ENCODE measurements at regions not wholly inside any gene's neighbourhood (a gene's known extent, or its start where the extent isn't known, plus 50 kb on each side); places are given as distances from the start of the nearest gene placed in this dataset.

- Histone ChIP-seq H3K9me2 (replicated peaks; ENCODE audit: low read length) (no peaks in the 10 kb centered on the region), H3K9me3 (ENCODE audit: low read length) (no peaks in the 10 kb centered on the region), H3K36me3 (ENCODE audit: low read depth, low read length) (no peaks in the 10 kb centered on the region), H3K4me2 (ENCODE audit: low read length) (no peak overlapping the region), H3F3A (ENCODE audit: low read length, unreplicated experiment) (no peaks in the 10 kb centered on the region), H4K20me1 (ENCODE audit: low read length) (no peaks in the 10 kb centered on the region), H3K9ac (ENCODE audit: low read length) (no peak overlapping the region), H3K4me1 (ENCODE audit: insufficient read depth, low read length) (no peaks in the 10 kb centered on the region), H3K27ac (ENCODE audit: low read length) (no peak overlapping the region), H3K79me2 (ENCODE audit: low read length) (no peaks in the 10 kb centered on the region), H2AFZ (ENCODE audit: low read length) (no peak overlapping the region), H3K4me3 (ENCODE audit: low read length) (no peak overlapping the region), H3K27me3 (ENCODE audit: low read length) (no peaks in the 10 kb centered on the region)
- DNase-seq (no peak), ATAC-seq (no peak)
- no TSS peak for BruUV-seq (replicated peaks)
- CTCF ChIA-PET: no interaction called here
- intact Hi-C loops (cut with micrococcal nuclease): no loop called here
- POLR2A ChIA-PET (ENCODE audit: unreplicated experiment): no interaction called here
- TF ChIP-seq CTCF (conservative IDR thresholded peaks at IDR 0.05; ENCODE audit: low read depth, low read length) (no peak), EZH2phosphoT487 (IDR thresholded peaks at IDR 0.05; ENCODE audit: borderline replicate concordance, low read length) (no peak), EZH2 (IDR thresholded peaks at IDR 0.05; ENCODE audit: low read length, unreplicated experiment) (no peak)
These were observed 93.0 kb upstream of the LDB2 start for GRCh38 chr4:16991450-16991849.

GRCh38 chr4:16989371-16989770 is 90.9 kb upstream of the LDB2 start:
- BruUV-seq (replicated peaks): no TSS peak
- Histone ChIP-seq H3K36me3 (ENCODE audit: low read depth, low read length) (no peaks in the 10 kb centered on the region), H3K9ac (ENCODE audit: low read length) (no peak overlapping the region), H2AFZ (ENCODE audit: low read length) (no peak overlapping the region), H3K79me2 (ENCODE audit: low read length) (no peaks in the 10 kb centered on the region), H4K20me1 (ENCODE audit: low read length) (no peaks in the 10 kb centered on the region), H3K27ac (ENCODE audit: low read length) (no peak overlapping the region), H3K4me3 (ENCODE audit: low read length) (no peak overlapping the region), H3K9me2 (replicated peaks; ENCODE audit: low read length) (no peaks in the 10 kb centered on the region), H3K9me3 (ENCODE audit: low read length) (no peaks in the 10 kb centered on the region), H3K4me1 (ENCODE audit: insufficient read depth, low read length) (no peaks in the 10 kb centered on the region), H3K4me2 (ENCODE audit: low read length) (no peak overlapping the region), H3F3A (ENCODE audit: low read length, unreplicated experiment) (no peaks in the 10 kb centered on the region), H3K27me3 (ENCODE audit: low read length) (no peaks in the 10 kb centered on the region)
- TF ChIP-seq CTCF (conservative IDR thresholded peaks at IDR 0.05; ENCODE audit: low read depth, low read length): no peak
- ATAC-seq (no peak), DNase-seq (no peak)
- intact Hi-C loops (cut with micrococcal nuclease): no loop called here
- POLR2A ChIA-PET (ENCODE audit: unreplicated experiment): no interaction called here
- CTCF ChIA-PET: no interaction called here

GRCh38 chr4:16988814-16989213 is 90.4 kb upstream of the LDB2 start:
- no peak overlapping the region for H3K4me3 ChIP-seq (ENCODE audit: low read length)
- no peak for ATAC-seq
- H3K79me2 ChIP-seq (ENCODE audit: low read length): no peaks in the 10 kb centered on the region
- H3K27me3 ChIP-seq (ENCODE audit: low read length): no peaks in the 10 kb centered on the region
- no peak overlapping the region for H3K4me2 ChIP-seq (ENCODE audit: low read length)
- no peaks in the 10 kb centered on the region for H3K9me2 ChIP-seq (replicated peaks; ENCODE audit: low read length)
- DNase-seq: no peak
- no peak overlapping the region for H3K27ac ChIP-seq (ENCODE audit: low read length)
- no peaks in the 10 kb centered on the region for H3K9me3 ChIP-seq (ENCODE audit: low read length)
- no peak overlapping the region for H2AFZ ChIP-seq (ENCODE audit: low read length)
- POLR2A ChIA-PET (ENCODE audit: unreplicated experiment): no interaction called here
- intact Hi-C loops (cut with micrococcal nuclease): no loop called here
- no peaks in the 10 kb centered on the region for H3K36me3 ChIP-seq (ENCODE audit: low read depth, low read length)
- H3K9ac ChIP-seq (ENCODE audit: low read length): no peak overlapping the region
- H3K4me1 ChIP-seq (ENCODE audit: insufficient read depth, low read length): no peaks in the 10 kb centered on the region
- no peak for TF ChIP-seq CTCF (conservative IDR thresholded peaks at IDR 0.05; ENCODE audit: low read depth, low read length)
- TF ChIP-seq EZH2 (IDR thresholded peaks at IDR 0.05; ENCODE audit: low read length, unreplicated experiment): no peak
- TF ChIP-seq EZH2phosphoT487 (IDR thresholded peaks at IDR 0.05; ENCODE audit: borderline replicate concordance, low read length): no peak
- CTCF ChIA-PET: no interaction called here
- no peaks in the 10 kb centered on the region for H3F3A ChIP-seq (ENCODE audit: low read length, unreplicated experiment)
- H4K20me1 ChIP-seq (ENCODE audit: low read length): no peaks in the 10 kb centered on the region
- no TSS peak for BruUV-seq (replicated peaks)
